GM12801 (cell line): ENCODE measurements at regions not wholly inside any gene's neighbourhood (a gene's known extent, or its start where the extent isn't known, plus 50 kb on each side); places are given as distances from the start of the nearest gene placed in this dataset.

Experiments used
- CTCF ChIP-seq: IDR thresholded peaks from one replicate; pipeline ENCODE4 v1.5.1; 2011; ENCODE audit warnings: control low read depth; ENCODE audit not compliant: insufficient read length; ENCODE audit errors: extremely low read depth

DNA sequence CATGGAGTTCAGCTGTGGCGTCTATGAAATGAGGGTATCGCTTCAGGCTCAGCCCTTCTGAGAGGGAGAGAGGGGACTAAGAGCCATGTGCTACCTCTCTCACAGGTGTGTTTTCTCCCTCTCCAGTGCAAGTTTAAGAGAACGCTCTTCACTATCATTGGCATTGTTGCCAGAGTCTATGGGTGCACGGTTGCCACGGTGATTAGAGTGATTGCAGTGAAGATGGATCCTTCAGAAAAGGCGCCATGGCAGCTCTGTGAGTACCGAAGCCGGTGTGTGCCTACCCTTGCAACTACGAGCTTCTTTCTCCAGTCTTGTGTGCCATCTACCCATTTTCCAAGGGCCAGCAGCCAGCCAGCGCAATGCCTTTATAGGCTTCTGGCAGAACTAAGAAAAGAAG lies 290.5 kb downstream of the OMA1 start:
- no peak for TF ChIP-seq CTCF

GRCh38 chr1:58255192-58255591 lies 291.3 kb downstream of the OMA1 start:
- no peak for TF ChIP-seq CTCF

GRCh38 chr1:58251430-58252073 lies 295.0 kb downstream of the OMA1 start:
- no peak for TF ChIP-seq CTCF

GRCh38 chr1:58250587-58250948 lies 296.0 kb downstream of the OMA1 start:
- TF ChIP-seq CTCF: no peak

DNA sequence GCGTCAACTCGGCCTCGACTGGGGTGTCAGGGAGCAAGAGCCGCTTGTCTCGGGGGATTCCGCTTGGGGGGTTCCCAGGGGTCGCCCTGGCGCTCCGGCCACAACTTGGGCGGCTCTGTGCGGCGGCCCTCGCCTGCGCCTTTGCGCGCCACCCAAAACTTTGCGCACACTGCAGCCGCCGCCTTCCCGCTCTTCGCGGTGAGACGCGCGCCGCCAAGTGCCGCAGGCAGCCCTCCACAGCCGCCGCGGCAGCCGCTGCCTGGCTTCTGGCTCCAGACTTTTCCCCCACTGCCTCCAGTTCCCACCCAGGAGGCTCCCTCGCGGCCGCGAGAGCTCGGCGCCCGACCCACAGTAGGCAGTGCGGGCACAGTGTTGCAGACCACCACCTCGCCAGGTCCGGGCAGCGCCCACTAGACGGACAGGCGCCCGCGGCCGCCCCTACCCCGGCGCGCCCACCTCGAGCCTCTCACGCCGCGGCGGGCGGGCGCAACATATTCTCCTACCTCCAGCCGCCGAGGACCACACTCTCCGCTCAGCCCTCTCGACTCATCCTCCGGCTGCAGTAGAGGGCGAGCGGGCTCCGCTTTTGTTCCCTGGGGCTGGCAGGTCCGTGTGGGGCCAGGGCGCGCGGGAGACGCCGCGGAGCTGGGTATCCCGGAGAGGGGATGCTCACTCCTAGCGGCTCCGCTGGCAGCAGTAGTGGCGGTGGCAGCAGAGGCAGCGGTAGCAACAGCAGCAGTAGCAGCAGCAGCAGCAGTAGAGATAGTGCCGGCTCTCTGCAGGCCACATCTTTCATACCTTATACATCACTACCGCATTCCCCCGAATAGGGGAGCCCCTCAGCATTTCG lies 296.6 kb downstream of the OMA1 start:
- TF ChIP-seq CTCF: no peak

- no peak for TF ChIP-seq CTCF
These were observed 297.2 kb downstream of the OMA1 start for GRCh38 chr1:58249388-58249736.

- TF ChIP-seq CTCF: no peak
These were observed 297.7 kb downstream of the OMA1 start for GRCh38 chr1:58248791-58249190.
